Nephron progenitor cell (in vitro differentiated cells): ENCODE measurements at regions not wholly inside any gene's neighbourhood (a gene's known extent, or its start where the extent isn't known, plus 50 kb on each side); places are given as distances from the start of the nearest gene placed in this dataset.

Experiments
- DNase-seq: peaks from one replicate; pipeline ENCODE4 v3.0.0; 2021
- H3K27ac Mint-ChIP-seq: 2 replicates; pipeline ENCODE4 v1.8.0; 2021; ENCODE audit warnings: mild to moderate bottlenecking, moderate library complexity, mixed read lengths
- H3K27me3 Mint-ChIP-seq: 2 replicates; pipeline ENCODE4 v1.8.0; 2021; ENCODE audit warnings: mild to moderate bottlenecking, low read depth, mixed read lengths; ENCODE audit not compliant: poor library complexity
- H3K36me3 Mint-ChIP-seq: 2 replicates; pipeline ENCODE4 v1.8.0; 2021; ENCODE audit warnings: low read depth, mixed read lengths
- H3K4me1 Mint-ChIP-seq: 2 replicates; pipeline ENCODE4 v1.8.0; 2021; ENCODE audit warnings: mixed read lengths
- H3K4me3 Mint-ChIP-seq: 2 replicates; pipeline ENCODE4 v1.8.0; 2021; ENCODE audit warnings: mild to moderate bottlenecking, moderate library complexity, mixed read lengths
- H3K9me3 Mint-ChIP-seq: 2 replicates; pipeline ENCODE4 v1.8.0; 2021; ENCODE audit warnings: mild to moderate bottlenecking, moderate library complexity, mixed read lengths
- TF ChIP-seq, protein P1 (sequence below): fragments of 200-600 bp; sonication (generic); IDR thresholded peaks from 2 replicates; pipeline ENCODE4 v1.5.0; 2021; ENCODE audit warnings: antibody characterized with exemption

DNA sequence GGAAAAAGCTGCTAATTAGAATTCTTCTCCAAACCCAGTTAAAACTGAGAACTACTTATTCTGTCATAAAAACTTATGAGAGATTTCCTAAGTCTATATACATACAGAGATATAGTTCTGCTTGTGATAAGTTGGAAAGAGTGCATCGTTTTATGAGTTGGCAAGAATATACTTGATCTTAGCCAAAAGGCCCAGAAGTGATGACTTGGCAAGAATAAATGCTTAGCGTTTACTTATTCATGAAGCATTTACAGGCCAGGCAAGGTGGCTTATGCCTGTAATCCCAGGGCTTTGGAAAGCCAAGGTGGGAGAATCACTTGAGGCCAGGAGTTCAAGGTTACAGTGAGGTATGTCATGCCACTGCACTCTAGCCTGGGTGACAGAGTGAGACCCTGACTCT is 81.7 kb downstream of the CYB561 start:
- no peak for DNase-seq

DNA sequence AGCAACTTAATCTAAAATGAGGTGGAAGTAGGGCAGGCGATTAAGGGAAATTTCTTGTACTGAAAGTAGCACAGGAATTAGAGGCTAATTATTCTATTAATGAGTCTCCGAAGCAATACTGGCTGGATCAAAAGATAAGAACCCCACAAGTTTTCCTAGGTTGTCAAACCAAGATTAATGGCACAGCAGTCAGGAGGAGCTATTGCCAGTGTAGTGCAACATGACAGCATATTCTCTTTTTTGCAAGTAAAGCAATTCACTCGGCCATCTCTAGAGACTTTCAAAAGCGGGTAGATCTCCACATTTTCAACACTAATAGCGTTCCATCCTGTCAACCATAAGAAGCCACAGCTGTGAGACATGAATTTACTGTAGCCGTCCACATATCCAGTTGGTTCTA is 81.2 kb downstream of the CYB561 start:
- Mint-ChIP-seq H3K27ac (no peak overlapping the region), H3K27me3 (peaks cover 7% of the 10 kb centered on the region), H3K9me3 (no peaks in the 10 kb centered on the region), H3K4me1 (peaks cover 22% of the 10 kb centered on the region), H3K36me3 (no peaks in the 10 kb centered on the region), H3K4me3 (no peak overlapping the region)
- DNase-seq = no peak
- TF ChIP-seq, protein P1, sequence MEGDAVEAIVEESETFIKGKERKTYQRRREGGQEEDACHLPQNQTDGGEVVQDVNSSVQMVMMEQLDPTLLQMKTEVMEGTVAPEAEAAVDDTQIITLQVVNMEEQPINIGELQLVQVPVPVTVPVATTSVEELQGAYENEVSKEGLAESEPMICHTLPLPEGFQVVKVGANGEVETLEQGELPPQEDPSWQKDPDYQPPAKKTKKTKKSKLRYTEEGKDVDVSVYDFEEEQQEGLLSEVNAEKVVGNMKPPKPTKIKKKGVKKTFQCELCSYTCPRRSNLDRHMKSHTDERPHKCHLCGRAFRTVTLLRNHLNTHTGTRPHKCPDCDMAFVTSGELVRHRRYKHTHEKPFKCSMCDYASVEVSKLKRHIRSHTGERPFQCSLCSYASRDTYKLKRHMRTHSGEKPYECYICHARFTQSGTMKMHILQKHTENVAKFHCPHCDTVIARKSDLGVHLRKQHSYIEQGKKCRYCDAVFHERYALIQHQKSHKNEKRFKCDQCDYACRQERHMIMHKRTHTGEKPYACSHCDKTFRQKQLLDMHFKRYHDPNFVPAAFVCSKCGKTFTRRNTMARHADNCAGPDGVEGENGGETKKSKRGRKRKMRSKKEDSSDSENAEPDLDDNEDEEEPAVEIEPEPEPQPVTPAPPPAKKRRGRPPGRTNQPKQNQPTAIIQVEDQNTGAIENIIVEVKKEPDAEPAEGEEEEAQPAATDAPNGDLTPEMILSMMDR = no peak

More for the DNA sequence above, 81.7 kb downstream of the CYB561 start:
- Mint-ChIP-seq H3K27me3 (peaks cover 7% of the 10 kb centered on the region), H3K4me1 (peaks cover 22% of the 10 kb centered on the region), H3K4me3 (no peak overlapping the region), H3K27ac (no peak overlapping the region), H3K36me3 (no peaks in the 10 kb centered on the region), H3K9me3 (no peaks in the 10 kb centered on the region)
- TF ChIP-seq, protein P1 = no peak

DNA sequence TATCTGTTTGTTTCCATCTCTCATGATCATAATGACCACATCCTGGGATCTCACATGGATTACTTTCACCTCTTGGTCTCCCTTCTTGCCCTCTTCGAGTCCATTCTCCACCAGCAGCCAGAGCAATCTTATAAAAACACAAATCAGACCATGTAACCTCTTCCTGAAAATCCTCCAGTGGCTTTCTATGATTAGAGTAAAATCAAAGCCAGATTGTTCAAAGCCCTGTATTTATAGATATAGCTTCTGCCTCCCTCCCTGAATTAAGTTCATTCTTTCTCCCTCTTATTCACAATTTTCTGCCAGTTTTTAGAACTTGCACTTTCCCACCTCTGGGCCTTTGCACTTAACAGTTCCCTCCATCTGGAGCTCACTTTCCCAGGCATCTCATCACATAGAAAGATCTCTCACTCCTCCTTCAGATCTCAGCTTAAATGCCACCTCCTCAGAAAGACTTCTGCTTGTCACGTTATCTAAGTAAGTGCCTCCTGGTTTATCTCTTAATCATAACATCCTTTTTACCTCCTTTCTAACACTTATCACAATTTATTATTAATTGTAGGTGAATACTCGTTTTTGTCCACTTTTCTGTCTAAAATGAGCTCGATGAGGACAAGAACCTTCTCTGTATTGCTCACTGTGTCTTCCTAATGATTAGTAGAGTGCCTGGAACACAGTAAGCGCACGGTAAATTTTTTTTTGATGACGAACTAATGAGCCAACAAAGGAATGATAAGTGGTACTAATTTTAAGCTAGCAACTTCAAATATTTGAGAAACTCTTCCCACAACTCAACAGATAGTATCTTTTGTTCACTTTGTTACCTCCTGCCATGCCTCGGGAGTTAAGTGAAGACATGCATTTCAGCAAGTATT is 80.5 kb downstream of the CYB561 start:
- H3K4me3 Mint-ChIP-seq = no peak overlapping the region
- no peak for DNase-seq
- no peaks in the 10 kb centered on the region for H3K9me3 Mint-ChIP-seq
- peaks cover 3% of the 10 kb centered on the region for H3K36me3 Mint-ChIP-seq
- TF ChIP-seq, protein P1 = no peak
- H3K27ac Mint-ChIP-seq = peak overlapping the region; percentile 52
- peaks cover 7% of the 10 kb centered on the region for H3K27me3 Mint-ChIP-seq
- H3K4me1 Mint-ChIP-seq = peaks cover 22% of the 10 kb centered on the region

DNA sequence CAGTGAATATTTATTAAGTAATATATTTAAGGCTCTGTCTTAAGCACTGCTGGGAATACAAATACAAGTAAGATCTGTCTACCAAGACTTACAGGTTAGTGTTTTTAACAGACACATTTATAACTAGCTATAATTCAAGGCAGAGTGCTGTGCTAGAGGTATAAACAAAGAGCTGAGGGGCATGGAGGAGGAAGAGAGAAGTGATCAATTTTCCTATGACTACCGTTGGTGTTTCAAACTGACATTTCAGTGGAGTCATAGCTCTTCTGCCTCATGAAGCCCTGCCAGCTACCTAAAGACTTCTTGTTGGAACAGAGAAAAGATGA is 79.9 kb downstream of the CYB561 start:
- peaks cover 22% of the 10 kb centered on the region for H3K4me1 Mint-ChIP-seq
- H3K9me3 Mint-ChIP-seq = no peaks in the 10 kb centered on the region
- peak overlapping the region; percentile 50 for H3K27ac Mint-ChIP-seq
- peaks cover 5% of the 10 kb centered on the region for H3K36me3 Mint-ChIP-seq
- DNase-seq = no peak
- no peak overlapping the region for H3K4me3 Mint-ChIP-seq
- TF ChIP-seq, protein P1 = no peak
- H3K27me3 Mint-ChIP-seq = peaks cover 7% of the 10 kb centered on the region

DNA sequence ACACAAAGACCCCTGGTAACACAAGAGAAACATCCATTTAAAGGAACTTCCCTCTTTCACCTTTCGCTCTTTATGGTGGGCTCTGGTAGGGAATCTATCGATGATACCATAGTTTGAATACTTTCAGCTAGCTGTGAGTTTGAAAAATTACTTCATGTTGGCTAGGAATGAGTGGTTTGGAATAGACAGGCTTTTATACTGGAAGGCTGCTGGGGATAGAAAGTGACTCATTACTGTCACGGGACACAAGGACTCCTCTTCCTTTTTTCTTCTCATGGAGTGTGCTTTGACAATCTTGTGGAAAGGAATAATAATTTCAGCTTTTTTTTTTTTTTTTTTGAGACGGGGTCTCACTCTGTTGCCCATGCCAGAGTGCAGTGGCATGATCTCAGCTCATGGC is 76.9 kb downstream of the CYB561 start:
- Mint-ChIP-seq H3K4me1 (peaks cover 32% of the 10 kb centered on the region), H3K27me3 (no peaks in the 10 kb centered on the region), H3K4me3 (no peak overlapping the region), H3K9me3 (no peaks in the 10 kb centered on the region), H3K36me3 (peaks cover 5% of the 10 kb centered on the region), H3K27ac (no peak overlapping the region)
- no peak for DNase-seq
- TF ChIP-seq, protein P1 = no peak

DNA sequence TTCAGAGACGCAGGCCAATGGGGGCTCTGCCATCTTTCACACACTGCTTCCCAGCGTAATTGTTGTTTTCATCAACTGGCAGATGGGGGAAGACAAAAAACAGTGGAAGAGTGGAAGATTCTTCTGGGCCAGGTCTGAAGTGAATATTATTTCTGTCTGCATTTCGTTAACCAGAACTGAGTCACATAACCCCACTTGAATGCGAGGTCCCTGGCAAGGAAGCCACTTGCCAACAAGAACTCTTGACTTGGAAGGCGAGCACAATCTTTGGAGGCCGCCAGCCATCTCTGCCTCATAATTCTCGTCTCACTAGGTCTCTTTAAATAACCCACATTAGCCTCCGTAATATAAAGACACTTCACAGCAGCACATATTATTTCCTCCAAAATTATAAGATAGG is 75.4 kb downstream of the CYB561 start:
- no peak overlapping the region for H3K4me3 Mint-ChIP-seq
- TF ChIP-seq, protein P1 = no peak
- no peak for DNase-seq
- H3K27me3 Mint-ChIP-seq = no peaks in the 10 kb centered on the region
- H3K36me3 Mint-ChIP-seq = peaks cover 14% of the 10 kb centered on the region
- H3K4me1 Mint-ChIP-seq = peaks cover 20% of the 10 kb centered on the region
- H3K27ac Mint-ChIP-seq = no peak overlapping the region
- no peaks in the 10 kb centered on the region for H3K9me3 Mint-ChIP-seq
